Effector memory CD4-positive, alpha-beta T cell (primary cell): ENCODE measurements at regions not wholly inside any gene's neighbourhood (a gene's known extent, or its start where the extent isn't known, plus 50 kb on each side); places are given as distances from the start of the nearest gene placed in this dataset.
"Not testable (repeated sequence)": the region's sequence is repeated elsewhere in the genome, so short reads cannot be mapped to it uniquely, and the experiment has no call there.

Experiments
- DNase-seq, 3 donors: peaks; one replicate each; pipeline ENCODE4 v3.0.0-alpha.2; 2020
- H3K27ac ChIP-seq: 2 replicates; pipeline ENCODE4 v1.7.0; 2013; ENCODE audit warnings: mild to moderate bottlenecking, low read length, moderate library complexity; ENCODE audit not compliant: insufficient read depth, poor library complexity, severe bottlenecking
- H3K27me3 ChIP-seq: replicated peaks from 2 replicates; pipeline ENCODE4 v1.7.0; 2013; ENCODE audit warnings: mild to moderate bottlenecking, low read length; ENCODE audit not compliant: insufficient read depth, control insufficient read depth, poor library complexity, severe bottlenecking
- H3K36me3 ChIP-seq: 2 replicates; pipeline ENCODE4 v1.7.0; 2013; ENCODE audit warnings: mild to moderate bottlenecking, low read length, moderate library complexity; ENCODE audit not compliant: control insufficient read depth, insufficient read depth
- H3K4me1 ChIP-seq: 2 replicates; pipeline ENCODE4 v1.7.0; 2013; ENCODE audit warnings: low read length, mild to moderate bottlenecking; ENCODE audit not compliant: control insufficient read depth, insufficient read depth, poor library complexity, severe bottlenecking
- H3K4me3 ChIP-seq: 2 replicates; pipeline ENCODE4 v1.7.0; 2013; ENCODE audit warnings: low read length, low read depth, mild to moderate bottlenecking; ENCODE audit not compliant: insufficient read depth, poor library complexity, severe bottlenecking
- H3K9me3 ChIP-seq: 2 replicates; pipeline ENCODE4 v1.7.0; 2013; ENCODE audit warnings: mild to moderate bottlenecking, low read length, moderate library complexity; ENCODE audit not compliant: control insufficient read depth

- H3K36me3 ChIP-seq, result no peaks in the 10 kb centered on the region
- H3K27me3 ChIP-seq, result no peaks in the 10 kb centered on the region
- no peaks in the 10 kb centered on the region for H3K9me3 ChIP-seq
- H3K27ac ChIP-seq, result no peak overlapping the region
- no peak overlapping the region for H3K4me3 ChIP-seq
- no peaks in the 10 kb centered on the region for H3K4me1 ChIP-seq
- no peak for DNase-seq
Measured at GRCh38 chr3:30443756-30444673, 162.4 kb upstream of the TGFBR2 start.

GRCh38 chr3:30448450-30449289 lies 157.7 kb upstream of the TGFBR2 start:
- no peak overlapping the region for H3K4me3 ChIP-seq
- H3K9me3 ChIP-seq, result no peaks in the 10 kb centered on the region
- no peak for DNase-seq
- H3K27ac ChIP-seq, result no peak overlapping the region
- H3K27me3 ChIP-seq, result no peaks in the 10 kb centered on the region
- H3K4me1 ChIP-seq, result no peaks in the 10 kb centered on the region
- H3K36me3 ChIP-seq, result no peaks in the 10 kb centered on the region

DNA sequence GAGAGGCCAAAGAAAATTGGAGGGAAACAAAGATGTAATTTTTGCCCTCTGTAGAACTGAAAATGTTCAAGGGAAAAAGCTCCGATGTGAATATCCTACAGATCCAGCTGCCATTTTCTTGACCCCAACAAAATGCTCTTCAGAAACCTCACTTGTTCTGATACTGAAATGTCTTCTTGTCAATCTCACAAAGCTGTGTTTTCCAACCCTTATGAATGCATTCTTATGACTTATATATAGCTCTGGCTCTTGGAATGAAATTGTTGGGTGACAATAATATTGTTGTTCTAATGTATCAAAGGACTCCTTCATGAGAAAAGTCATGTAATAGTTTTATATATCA lies 157.1 kb upstream of the TGFBR2 start:
- no peak overlapping the region for H3K27ac ChIP-seq
- no peaks in the 10 kb centered on the region for H3K4me1 ChIP-seq
- no peaks in the 10 kb centered on the region for H3K36me3 ChIP-seq
- H3K4me3 ChIP-seq, result no peak overlapping the region
- DNase-seq, result no peak
- no peaks in the 10 kb centered on the region for H3K9me3 ChIP-seq
- no peaks in the 10 kb centered on the region for H3K27me3 ChIP-seq

DNA sequence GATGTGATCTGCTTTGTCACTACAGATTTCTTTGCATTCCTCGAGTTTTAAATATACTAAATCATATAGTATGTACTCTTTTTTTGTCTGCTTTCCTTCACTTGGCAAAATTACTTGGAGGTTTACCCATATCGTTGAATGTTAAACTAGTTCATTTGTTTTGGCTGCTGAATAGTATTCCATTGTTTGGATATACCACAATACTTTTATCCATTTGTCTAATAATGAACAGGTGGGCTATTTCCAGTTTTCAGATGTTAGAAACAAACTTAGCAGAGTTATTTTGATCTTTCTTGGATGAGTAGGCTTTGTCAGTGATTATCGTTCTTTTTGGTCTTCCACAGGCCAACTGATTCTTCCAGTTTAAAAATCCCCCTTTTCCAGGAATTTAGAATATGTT lies 154.0 kb upstream of the TGFBR2 start:
- no peak overlapping the region for H3K4me3 ChIP-seq
- H3K27me3 ChIP-seq, result no peaks in the 10 kb centered on the region
- no peaks in the 10 kb centered on the region for H3K4me1 ChIP-seq
- H3K27ac ChIP-seq, result no peak overlapping the region
- H3K36me3 ChIP-seq, result no peaks in the 10 kb centered on the region
- H3K9me3 ChIP-seq, result no peaks in the 10 kb centered on the region
- no peak for DNase-seq

GRCh38 chr3:30453360-30454039 lies 152.9 kb upstream of the TGFBR2 start:
- no peaks in the 10 kb centered on the region for H3K4me1 ChIP-seq
- no peak for DNase-seq
- no peaks in the 10 kb centered on the region for H3K9me3 ChIP-seq
- no peaks in the 10 kb centered on the region for H3K36me3 ChIP-seq
- H3K27me3 ChIP-seq, result no peaks in the 10 kb centered on the region
- H3K27ac ChIP-seq, result no peak overlapping the region
- H3K4me3 ChIP-seq, result no peak overlapping the region

GRCh38 chr3:30454636-30455035 lies 151.8 kb upstream of the TGFBR2 start:
- Histone ChIP-seq H3K9me3 (no peaks in the 10 kb centered on the region), H3K4me3 (no peak overlapping the region), H3K4me1 (no peaks in the 10 kb centered on the region), H3K36me3 (no peaks in the 10 kb centered on the region), H3K27me3 (no peaks in the 10 kb centered on the region), H3K27ac (no peak overlapping the region)
- no peak for DNase-seq

DNA sequence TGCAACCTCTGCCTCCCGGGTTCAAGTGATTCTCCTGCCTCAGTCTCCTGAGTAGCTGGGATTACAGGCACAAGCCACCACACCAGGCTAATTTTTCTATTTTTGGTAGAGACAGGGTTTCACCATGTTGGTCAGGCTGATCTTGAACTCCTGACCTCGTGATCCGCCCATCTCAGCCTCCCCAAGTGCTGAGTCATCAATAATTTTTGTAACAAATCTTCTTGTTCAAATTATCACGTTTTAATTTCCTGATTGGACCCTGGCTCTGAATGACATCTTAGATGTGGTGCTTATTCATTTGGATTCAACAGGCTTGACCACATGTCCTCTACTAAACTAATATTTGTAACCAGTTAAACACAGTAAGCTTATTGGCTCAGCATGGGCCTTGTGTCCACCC lies 151.3 kb upstream of the TGFBR2 start:
- H3K4me1 ChIP-seq, H3K27ac ChIP-seq, H3K4me3 ChIP-seq, H3K27me3 ChIP-seq, H3K36me3 ChIP-seq, DNase-seq, H3K9me3 ChIP-seq: not testable (repeated sequence)

GRCh38 chr3:30455840-30456239 lies 150.6 kb upstream of the TGFBR2 start:
- DNase-seq, result no peak

GRCh38 chr3:30456264-30456663 lies 150.1 kb upstream of the TGFBR2 start:
- DNase-seq, result no peak
- Histone ChIP-seq H3K27ac (no peak overlapping the region), H3K9me3 (no peaks in the 10 kb centered on the region), H3K4me3 (no peak overlapping the region), H3K36me3 (no peaks in the 10 kb centered on the region), H3K4me1 (no peaks in the 10 kb centered on the region), H3K27me3 (no peaks in the 10 kb centered on the region)

More at GRCh38 chr3:30455840-30456239, 150.6 kb upstream of the TGFBR2 start:
- Histone ChIP-seq H3K9me3 (no peaks in the 10 kb centered on the region), H3K4me3 (no peak overlapping the region), H3K27me3 (no peaks in the 10 kb centered on the region), H3K36me3 (no peaks in the 10 kb centered on the region), H3K4me1 (no peaks in the 10 kb centered on the region), H3K27ac (no peak overlapping the region)
